Progenitor cell of endocrine pancreas (in vitro differentiated cells): ENCODE measurements at regions not wholly inside any gene's neighbourhood (a gene's known extent, or its start where the extent isn't known, plus 50 kb on each side); places are given as distances from the start of the nearest gene placed in this dataset.

Experiments
- DNase-seq: peaks from one replicate; pipeline ENCODE4 v3.0.0; 2021; ENCODE audit warnings: low spot score; ENCODE audit not compliant: unreplicated experiment
- H3K27ac Mint-ChIP-seq: 2 replicates; pipeline ENCODE4 v1.8.0; 2021; ENCODE audit warnings: mild to moderate bottlenecking, moderate library complexity, mixed read lengths
- H3K27me3 Mint-ChIP-seq: 2 replicates; pipeline ENCODE4 v1.8.0; 2021; ENCODE audit warnings: mixed read lengths
- H3K36me3 Mint-ChIP-seq: 2 replicates; pipeline ENCODE4 v1.8.0; 2022; ENCODE audit warnings: mixed read lengths; ENCODE audit not compliant: insufficient read depth
- H3K4me1 Mint-ChIP-seq: 2 replicates; pipeline ENCODE4 v1.8.0; 2021; ENCODE audit warnings: low read depth, mixed read lengths
- H3K4me3 Mint-ChIP-seq: 2 replicates; pipeline ENCODE4 v1.8.0; 2021; ENCODE audit warnings: low read depth, mild to moderate bottlenecking, moderate library complexity, mixed read lengths
- H3K9me3 Mint-ChIP-seq: 2 replicates; pipeline ENCODE4 v1.8.0; 2021; ENCODE audit warnings: low read depth, mixed read lengths
- TF ChIP-seq, protein P1 (sequence below): fragments of 200-600 bp; sonication (generic); IDR thresholded peaks from one replicate; pipeline ENCODE4 v1.5.0; 2021; ENCODE audit warnings: antibody characterized with exemption, mild to moderate bottlenecking; ENCODE audit not compliant: unreplicated experiment

DNA sequence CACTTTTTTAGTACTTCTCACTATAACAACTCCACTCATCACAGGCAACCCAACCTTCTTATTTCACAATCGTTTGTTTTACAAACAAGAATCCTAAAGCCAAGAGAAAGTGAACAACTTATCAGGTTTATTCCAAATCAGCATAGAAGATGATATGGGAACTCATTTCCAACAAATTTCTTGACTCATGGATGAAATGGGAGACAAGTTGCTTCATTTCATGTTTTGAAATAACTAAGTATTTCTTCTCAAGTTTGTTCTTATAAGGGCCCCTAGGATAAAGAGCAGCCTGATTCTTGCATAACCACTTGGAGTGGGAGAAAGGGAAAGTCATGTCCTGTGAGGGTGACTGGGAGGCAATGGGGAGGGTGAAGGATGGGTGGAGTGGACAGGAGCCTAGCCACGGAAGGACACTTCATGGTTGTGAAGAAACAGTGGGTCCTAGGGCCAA lies 168.3 kb downstream of the DUSP6 start:
- no peak for DNase-seq
- no peak overlapping the region for H3K4me3 Mint-ChIP-seq
- peaks cover 6% of the 10 kb centered on the region for H3K9me3 Mint-ChIP-seq
- no peak overlapping the region for H3K27ac Mint-ChIP-seq
- no peaks in the 10 kb centered on the region for H3K27me3 Mint-ChIP-seq
- TF ChIP-seq, protein P1, sequence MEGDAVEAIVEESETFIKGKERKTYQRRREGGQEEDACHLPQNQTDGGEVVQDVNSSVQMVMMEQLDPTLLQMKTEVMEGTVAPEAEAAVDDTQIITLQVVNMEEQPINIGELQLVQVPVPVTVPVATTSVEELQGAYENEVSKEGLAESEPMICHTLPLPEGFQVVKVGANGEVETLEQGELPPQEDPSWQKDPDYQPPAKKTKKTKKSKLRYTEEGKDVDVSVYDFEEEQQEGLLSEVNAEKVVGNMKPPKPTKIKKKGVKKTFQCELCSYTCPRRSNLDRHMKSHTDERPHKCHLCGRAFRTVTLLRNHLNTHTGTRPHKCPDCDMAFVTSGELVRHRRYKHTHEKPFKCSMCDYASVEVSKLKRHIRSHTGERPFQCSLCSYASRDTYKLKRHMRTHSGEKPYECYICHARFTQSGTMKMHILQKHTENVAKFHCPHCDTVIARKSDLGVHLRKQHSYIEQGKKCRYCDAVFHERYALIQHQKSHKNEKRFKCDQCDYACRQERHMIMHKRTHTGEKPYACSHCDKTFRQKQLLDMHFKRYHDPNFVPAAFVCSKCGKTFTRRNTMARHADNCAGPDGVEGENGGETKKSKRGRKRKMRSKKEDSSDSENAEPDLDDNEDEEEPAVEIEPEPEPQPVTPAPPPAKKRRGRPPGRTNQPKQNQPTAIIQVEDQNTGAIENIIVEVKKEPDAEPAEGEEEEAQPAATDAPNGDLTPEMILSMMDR, result no peak
- H3K4me1 Mint-ChIP-seq, result peaks cover 4% of the 10 kb centered on the region
- peaks cover 2% of the 10 kb centered on the region for H3K36me3 Mint-ChIP-seq

DNA sequence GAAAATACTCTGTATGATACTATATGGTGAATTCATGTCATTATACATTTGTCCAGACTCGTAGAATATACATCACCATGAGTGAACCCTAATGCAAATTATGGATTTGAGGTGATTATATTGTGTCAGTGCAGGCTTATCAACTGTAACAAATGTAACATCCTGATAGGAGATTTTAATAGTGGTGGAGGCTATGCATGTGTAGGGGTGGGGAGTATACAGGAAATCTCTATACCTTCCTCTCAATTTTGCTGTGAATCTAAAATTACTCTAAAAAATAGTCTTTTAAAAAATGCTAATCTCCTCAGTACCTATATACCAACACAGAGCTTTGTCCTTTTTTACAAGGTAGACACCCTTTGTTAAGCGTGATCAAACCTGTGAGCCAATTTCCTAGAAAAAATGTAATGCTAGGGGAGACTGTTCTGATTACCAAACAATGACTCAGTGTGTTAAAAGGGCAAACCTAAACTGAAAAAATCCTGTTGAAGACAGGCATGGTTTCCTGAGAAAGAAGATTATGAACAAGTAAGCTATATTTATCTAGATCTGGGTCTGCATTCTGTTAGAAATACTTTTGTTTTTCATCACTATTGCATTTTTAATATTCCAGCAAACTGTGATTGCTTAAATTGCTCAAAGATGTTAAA lies 170.9 kb downstream of the DUSP6 start:
- no peaks in the 10 kb centered on the region for H3K27me3 Mint-ChIP-seq
- TF ChIP-seq, protein P1, result no peak
- DNase-seq, result no peak
- no peak overlapping the region for H3K4me3 Mint-ChIP-seq
- H3K27ac Mint-ChIP-seq, result peak overlapping the region; percentile 34
- H3K4me1 Mint-ChIP-seq, result peaks cover 4% of the 10 kb centered on the region
- H3K36me3 Mint-ChIP-seq, result no peaks in the 10 kb centered on the region
- no peaks in the 10 kb centered on the region for H3K9me3 Mint-ChIP-seq

DNA sequence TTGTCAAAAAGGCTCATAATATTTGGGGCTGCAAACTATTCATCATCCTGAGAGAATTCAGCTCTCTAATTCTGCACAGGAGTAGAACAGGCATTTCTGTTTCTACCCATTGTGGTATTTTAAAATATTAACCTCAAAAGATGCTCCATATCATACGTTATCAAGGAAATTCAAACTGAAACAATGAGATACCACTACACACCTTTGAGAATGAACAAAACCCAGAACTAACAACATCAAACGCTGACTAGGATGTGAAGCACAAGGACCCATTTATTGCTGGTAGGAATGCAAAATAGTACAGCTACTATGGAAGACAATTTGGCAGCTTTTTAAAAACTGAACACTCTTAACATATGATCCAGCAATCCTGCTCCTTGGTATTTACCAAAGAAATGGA lies 171.8 kb downstream of the DUSP6 start:
- no peak overlapping the region for H3K27ac Mint-ChIP-seq
- H3K4me3 Mint-ChIP-seq, result no peak overlapping the region
- no peaks in the 10 kb centered on the region for H3K9me3 Mint-ChIP-seq
- TF ChIP-seq, protein P1, result no peak
- peaks cover 4% of the 10 kb centered on the region for H3K4me1 Mint-ChIP-seq
- H3K36me3 Mint-ChIP-seq, result no peaks in the 10 kb centered on the region
- H3K27me3 Mint-ChIP-seq, result no peaks in the 10 kb centered on the region
- DNase-seq, result no peak

DNA sequence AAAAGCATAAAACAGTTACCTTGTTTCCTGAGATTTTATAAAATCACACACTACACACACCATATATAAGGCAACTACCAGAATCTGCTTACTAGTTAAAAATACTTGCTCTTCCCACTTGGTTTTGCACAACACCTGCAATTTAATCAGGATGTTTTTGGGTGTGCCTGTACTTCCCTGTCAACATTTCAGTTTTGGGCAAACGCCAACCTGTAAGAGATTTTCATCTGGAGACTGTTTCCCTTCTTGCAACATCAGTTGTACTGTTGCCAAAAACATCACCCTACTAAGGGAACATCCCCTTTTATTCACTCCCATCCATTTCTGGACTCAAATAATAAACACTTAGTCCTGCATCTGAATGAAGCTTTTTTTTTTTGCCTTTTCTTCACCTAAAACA lies 172.3 kb downstream of the DUSP6 start:
- no peak for DNase-seq
- Mint-ChIP-seq H3K4me3 (no peak overlapping the region), H3K27me3 (no peaks in the 10 kb centered on the region), H3K9me3 (no peaks in the 10 kb centered on the region), H3K36me3 (no peaks in the 10 kb centered on the region), H3K27ac (no peak overlapping the region), H3K4me1 (peaks cover 4% of the 10 kb centered on the region)
- TF ChIP-seq, protein P1, result no peak

- H3K9me3 Mint-ChIP-seq, result no peaks in the 10 kb centered on the region
- H3K27me3 Mint-ChIP-seq, result no peaks in the 10 kb centered on the region
- H3K27ac Mint-ChIP-seq, result no peak overlapping the region
- no peak overlapping the region for H3K4me3 Mint-ChIP-seq
- DNase-seq, result no peak
- H3K4me1 Mint-ChIP-seq, result peaks cover 4% of the 10 kb centered on the region
- TF ChIP-seq, protein P1, result no peak
- H3K36me3 Mint-ChIP-seq, result no peaks in the 10 kb centered on the region
Observed at GRCh38 chr12:89179245-89179644, 173.1 kb downstream of the DUSP6 start.
